Activated naive CD8-positive, alpha-beta T cell treated with anti-CD3 and anti-CD28 coated beads for 36 hours (primary cell): ENCODE measurements at regions not wholly inside any gene's neighbourhood (a gene's known extent, or its start where the extent isn't known, plus 50 kb on each side); places are given as distances from the start of the nearest gene placed in this dataset.

ENCODE experiments used
- DNase-seq: peaks from one replicate; pipeline ENCODE4 v3.0.0; 2021
- H3K27ac Mint-ChIP-seq: one replicate; pipeline ENCODE4 v1.8.0; 2022; ENCODE audit warnings: mild to moderate bottlenecking, moderate library complexity, mixed read lengths
- H3K27me3 Mint-ChIP-seq: one replicate; pipeline ENCODE4 v1.8.0; 2022; ENCODE audit warnings: mild to moderate bottlenecking, mixed read lengths
- H3K36me3 Mint-ChIP-seq: one replicate; pipeline ENCODE4 v1.8.0; 2021; ENCODE audit warnings: mild to moderate bottlenecking, mixed read lengths
- H3K4me1 Mint-ChIP-seq: one replicate; pipeline ENCODE4 v1.8.0; 2021; ENCODE audit warnings: mixed read lengths
- H3K4me3 Mint-ChIP-seq: one replicate; pipeline ENCODE4 v1.8.0; 2022; ENCODE audit warnings: mild to moderate bottlenecking, moderate library complexity, mixed read lengths
- H3K9me3 Mint-ChIP-seq: one replicate; pipeline ENCODE4 v1.8.0; 2022; ENCODE audit warnings: mixed read lengths

GRCh38 chr10:124271676-124272075 is 147.0 kb downstream of the OAT start:
- no peak for DNase-seq
- Mint-ChIP-seq H3K27me3 (no peaks in the 10 kb centered on the region), H3K4me3 (no peak overlapping the region), H3K4me1 (no peaks in the 10 kb centered on the region), H3K27ac (no peak overlapping the region), H3K9me3 (peaks cover 6% of the 10 kb centered on the region), H3K36me3 (no peaks in the 10 kb centered on the region)

GRCh38 chr10:124270530-124271327 is 148.0 kb downstream of the OAT start:
- Mint-ChIP-seq H3K4me3 (no peak overlapping the region), H3K27me3 (no peaks in the 10 kb centered on the region), H3K4me1 (no peaks in the 10 kb centered on the region), H3K36me3 (no peaks in the 10 kb centered on the region), H3K9me3 (peaks cover 6% of the 10 kb centered on the region), H3K27ac (no peak overlapping the region)
- no peak for DNase-seq

GRCh38 chr10:124268976-124269375 is 149.7 kb downstream of the OAT start:
- Mint-ChIP-seq H3K4me3 (no peak overlapping the region), H3K27me3 (no peaks in the 10 kb centered on the region), H3K4me1 (no peaks in the 10 kb centered on the region), H3K27ac (no peak overlapping the region), H3K36me3 (no peaks in the 10 kb centered on the region), H3K9me3 (peaks cover 3% of the 10 kb centered on the region)
- no peak for DNase-seq

GRCh38 chr10:124267911-124268549 is 150.7 kb downstream of the OAT start:
- Mint-ChIP-seq H3K4me3 (no peak overlapping the region), H3K9me3 (peaks cover 3% of the 10 kb centered on the region), H3K36me3 (no peaks in the 10 kb centered on the region), H3K27me3 (no peaks in the 10 kb centered on the region), H3K27ac (no peak overlapping the region), H3K4me1 (no peaks in the 10 kb centered on the region)
- no peak for DNase-seq

- DNase-seq, result no peak
- H3K9me3 Mint-ChIP-seq, result peaks cover 2% of the 10 kb centered on the region
- H3K36me3 Mint-ChIP-seq, result no peaks in the 10 kb centered on the region
- no peak overlapping the region for H3K4me3 Mint-ChIP-seq
- no peak overlapping the region for H3K27ac Mint-ChIP-seq
- no peaks in the 10 kb centered on the region for H3K27me3 Mint-ChIP-seq
- H3K4me1 Mint-ChIP-seq, result no peaks in the 10 kb centered on the region
Measured at GRCh38 chr10:124267231-124267885, 151.4 kb downstream of the OAT start.

- Mint-ChIP-seq H3K27me3 (no peaks in the 10 kb centered on the region), H3K4me1 (no peaks in the 10 kb centered on the region), H3K36me3 (no peaks in the 10 kb centered on the region), H3K27ac (no peak overlapping the region), H3K4me3 (no peak overlapping the region), H3K9me3 (no peaks in the 10 kb centered on the region)
- no peak for DNase-seq
Measured at GRCh38 chr10:124266468-124267230, 152.1 kb downstream of the OAT start.

GRCh38 chr10:124265776-124266467 is 152.8 kb downstream of the OAT start:
- no peaks in the 10 kb centered on the region for H3K4me1 Mint-ChIP-seq

GRCh38 chr10:124265391-124265745 is 153.4 kb downstream of the OAT start:
- H3K36me3 Mint-ChIP-seq, result no peaks in the 10 kb centered on the region
- no peak overlapping the region for H3K4me3 Mint-ChIP-seq
- no peak for DNase-seq
- H3K27me3 Mint-ChIP-seq, result no peaks in the 10 kb centered on the region
- H3K27ac Mint-ChIP-seq, result no peak overlapping the region
- no peaks in the 10 kb centered on the region for H3K9me3 Mint-ChIP-seq
- H3K4me1 Mint-ChIP-seq, result no peaks in the 10 kb centered on the region

More at GRCh38 chr10:124265776-124266467, 152.8 kb downstream of the OAT start:
- no peak overlapping the region for H3K27ac Mint-ChIP-seq
- no peak overlapping the region for H3K4me3 Mint-ChIP-seq
- H3K36me3 Mint-ChIP-seq, result no peaks in the 10 kb centered on the region
- DNase-seq, result no peak
- H3K9me3 Mint-ChIP-seq, result no peaks in the 10 kb centered on the region
- H3K27me3 Mint-ChIP-seq, result no peaks in the 10 kb centered on the region

- Mint-ChIP-seq H3K9me3 (no peaks in the 10 kb centered on the region), H3K27ac (no peak overlapping the region), H3K4me1 (no peaks in the 10 kb centered on the region), H3K36me3 (no peaks in the 10 kb centered on the region), H3K4me3 (no peak overlapping the region), H3K27me3 (no peaks in the 10 kb centered on the region)
- no peak for DNase-seq
Measured at GRCh38 chr10:124264711-124265390, 153.9 kb downstream of the OAT start.

- no peak overlapping the region for H3K4me3 Mint-ChIP-seq
- no peak overlapping the region for H3K27ac Mint-ChIP-seq
- no peaks in the 10 kb centered on the region for H3K4me1 Mint-ChIP-seq
- no peaks in the 10 kb centered on the region for H3K9me3 Mint-ChIP-seq
- no peaks in the 10 kb centered on the region for H3K36me3 Mint-ChIP-seq
- H3K27me3 Mint-ChIP-seq, result no peaks in the 10 kb centered on the region
- no peak for DNase-seq
Measured at GRCh38 chr10:124264271-124264670, 154.5 kb downstream of the OAT start.

GRCh38 chr10:124263726-124264125 is 155.0 kb downstream of the OAT start:
- Mint-ChIP-seq H3K4me1 (no peaks in the 10 kb centered on the region), H3K27me3 (no peaks in the 10 kb centered on the region), H3K27ac (no peak overlapping the region), H3K9me3 (no peaks in the 10 kb centered on the region), H3K4me3 (no peak overlapping the region), H3K36me3 (no peaks in the 10 kb centered on the region)
- DNase-seq, result no peak

- H3K4me3 Mint-ChIP-seq, result no peak overlapping the region
- H3K36me3 Mint-ChIP-seq, result no peaks in the 10 kb centered on the region
Measured at GRCh38 chr10:124262971-124263370, 155.8 kb downstream of the OAT start.

GRCh38 chr10:124262234-124262865 is 156.4 kb downstream of the OAT start:
- no peaks in the 10 kb centered on the region for H3K4me1 Mint-ChIP-seq
- H3K9me3 Mint-ChIP-seq, result no peaks in the 10 kb centered on the region
- no peaks in the 10 kb centered on the region for H3K36me3 Mint-ChIP-seq
- no peak overlapping the region for H3K27ac Mint-ChIP-seq
- H3K4me3 Mint-ChIP-seq, result no peak overlapping the region
- no peak for DNase-seq
- no peaks in the 10 kb centered on the region for H3K27me3 Mint-ChIP-seq

More at GRCh38 chr10:124262971-124263370, 155.8 kb downstream of the OAT start:
- H3K9me3 Mint-ChIP-seq, result no peaks in the 10 kb centered on the region
- H3K27me3 Mint-ChIP-seq, result no peaks in the 10 kb centered on the region
- no peak for DNase-seq
- no peaks in the 10 kb centered on the region for H3K4me1 Mint-ChIP-seq
- no peak overlapping the region for H3K27ac Mint-ChIP-seq
